WTC11 (cell line): ENCODE measurements at regions not wholly inside any gene's neighbourhood (a gene's known extent, or its start where the extent isn't known, plus 50 kb on each side); places are given as distances from the start of the nearest gene placed in this dataset.

Experiments used
- ATAC-seq: fragments of 200-7000 bp; cut with Tn5 transposase; 2 replicates; pipeline ENCODE4 v1.10.0; 2021; ENCODE audit warnings: mild to moderate bottlenecking, moderate library complexity
- CTCF ChIA-PET: fragments of 300-600 bp; sonication (Branson Sonifier 250); formaldehyde crosslinking; loops from one replicate; lab custom pipeline; 2021; ENCODE audit warnings: antibody characterized with exemption; lab: Charles Lee
- POLR2A ChIA-PET: fragments of 350-600 bp; sonication (Branson Sonifier 250); formaldehyde crosslinking; loops from one replicate; lab custom pipeline; 2021; ENCODE audit warnings: antibody characterized with exemption; lab: Charles Lee
- DNase-seq: peaks from one replicate; pipeline ENCODE4 v3.0.0; 2021; ENCODE audit warnings: low spot score
- H3K27ac Mint-ChIP-seq: 2 replicates; pipeline ENCODE4 v1.8.0; 2021; ENCODE audit warnings: mixed read lengths
- H3K27me3 Mint-ChIP-seq: 2 replicates; pipeline ENCODE4 v1.8.0; 2021; ENCODE audit warnings: low read depth, mild to moderate bottlenecking, moderate library complexity, mixed read lengths
- H3K36me3 Mint-ChIP-seq: 2 replicates; pipeline ENCODE4 v1.8.0; 2021; ENCODE audit warnings: mixed read lengths
- H3K4me1 Mint-ChIP-seq: 2 replicates; pipeline ENCODE4 v1.8.0; 2022; ENCODE audit warnings: mixed read lengths
- H3K4me3 Mint-ChIP-seq: 2 replicates; pipeline ENCODE4 v1.8.0; 2021; ENCODE audit warnings: mild to moderate bottlenecking, moderate library complexity, mixed read lengths
- H3K9me3 Mint-ChIP-seq: 2 replicates; pipeline ENCODE4 v1.8.0; 2021; ENCODE audit warnings: mixed read lengths
- AFF4 ChIP-seq: sonication (generic); formaldehyde crosslinking; IDR thresholded peaks from 2 replicates; pipeline ENCODE4 v1.8.1; 2023; ENCODE audit warnings: mild to moderate bottlenecking, missing genetic modification reagents, borderline replicate concordance
- ATF1 ChIP-seq: sonication (generic); formaldehyde crosslinking; IDR thresholded peaks from 2 replicates; pipeline ENCODE4 v1.8.1; 2023; ENCODE audit warnings: mild to moderate bottlenecking, moderate library complexity, missing genetic modification reagents
- CREB1 ChIP-seq: sonication (generic); formaldehyde crosslinking; IDR thresholded peaks from 2 replicates; pipeline ENCODE4 v1.8.0; 2023; ENCODE audit warnings: mild to moderate bottlenecking, missing genetic modification reagents
- NFYB ChIP-seq: sonication (generic); formaldehyde crosslinking; conservative IDR thresholded peaks from 2 replicates; pipeline ENCODE4 v1.8.0; 2022; ENCODE audit warnings: low read depth, missing genetic modification reagents
- PRDM15 ChIP-seq: sonication (generic); formaldehyde crosslinking; IDR thresholded peaks from 2 replicates; pipeline ENCODE4 v1.8.0; 2022; ENCODE audit warnings: missing genetic modification reagents
- SMAD4 ChIP-seq: sonication (generic); formaldehyde crosslinking; IDR thresholded peaks from 2 replicates; pipeline ENCODE4 v1.8.0; 2022; ENCODE audit warnings: mild to moderate bottlenecking, missing genetic modification reagents
- ZNF425 ChIP-seq: fragments of 250-450 bp; sonication (Bioruptor Pico); conservative IDR thresholded peaks from 2 replicates; pipeline ENCODE4 v1.9.0; 2021; ENCODE audit warnings: mild to moderate bottlenecking
- ZNF512 ChIP-seq: sonication (generic); formaldehyde crosslinking; IDR thresholded peaks from 2 replicates; pipeline ENCODE4 v1.8.1; 2022; ENCODE audit warnings: missing genetic modification reagents, borderline replicate concordance
- ZSCAN18 ChIP-seq: fragments of 250-450 bp; sonication (Bioruptor Pico); IDR thresholded peaks from 2 replicates; pipeline ENCODE4 v2.1.2; 2022; ENCODE audit warnings: mild to moderate bottlenecking, moderate library complexity

GRCh38 chr9:80866576-80867227, 822.6 kb downstream of the TLE1 start:
- no peak for TF ChIP-seq AFF4 (CRISPR knock-in tag)
- no peak for TF ChIP-seq SMAD4 (CRISPR knock-in tag)
- H3K27me3 Mint-ChIP-seq = no peaks in the 10 kb centered on the region
- ChIA-PET CTCF (no interaction called here), POLR2A (no interaction called here)
- DNase-seq (no peak), ATAC-seq (no peak)
- H3K27ac Mint-ChIP-seq = no peak overlapping the region
- peaks cover 23% of the 10 kb centered on the region for H3K9me3 Mint-ChIP-seq
- no peaks in the 10 kb centered on the region for H3K4me1 Mint-ChIP-seq
- H3K4me3 Mint-ChIP-seq = no peak overlapping the region
- H3K36me3 Mint-ChIP-seq = peaks cover 19% of the 10 kb centered on the region

GRCh38 chr9:80866121-80866520, 823.2 kb downstream of the TLE1 start:
- ATAC-seq (no peak), DNase-seq (no peak)
- Mint-ChIP-seq H3K36me3 (peaks cover 19% of the 10 kb centered on the region), H3K4me3 (no peak overlapping the region), H3K27ac (no peak overlapping the region), H3K27me3 (no peaks in the 10 kb centered on the region), H3K9me3 (peaks cover 23% of the 10 kb centered on the region), H3K4me1 (no peaks in the 10 kb centered on the region)
- TF ChIP-seq ZNF425 (CRISPR knock-in tag) (no peak), NFYB (no peak), PRDM15 (CRISPR knock-in tag) (no peak), ZNF512 (CRISPR knock-in tag) (no peak), CREB1 (CRISPR knock-in tag) (no peak), ZSCAN18 (no peak), ATF1 (CRISPR knock-in tag) (no peak)
- POLR2A ChIA-PET = no interaction called here
- CTCF ChIA-PET = no interaction called here
